HEK293T (cell line): ENCODE measurements at regions not wholly inside any gene's neighbourhood (a gene's known extent, or its start where the extent isn't known, plus 50 kb on each side); places are given as distances from the start of the nearest gene placed in this dataset.

ENCODE experiments used
- ARNT ChIP-seq: fragments of 450-650 bp; IDR thresholded peaks from 2 replicates; pipeline ENCODE4 v1.6.1; 2017; ENCODE audit warnings: mild to moderate bottlenecking
- FOXA1 ChIP-seq: fragments of 450-650 bp; IDR thresholded peaks from 2 replicates; pipeline ENCODE4 v1.6.1; 2016; ENCODE audit warnings: mild to moderate bottlenecking
- L3MBTL2 ChIP-seq: fragments of 450-650 bp; conservative IDR thresholded peaks from 2 replicates; pipeline ENCODE4 v1.6.1; 2016; ENCODE audit warnings: mild to moderate bottlenecking
- SP1 ChIP-seq: fragments of 450-650 bp; IDR thresholded peaks from 2 replicates; pipeline ENCODE4 v1.6.1; 2017

GRCh38 chr10:124286621-124287020, 132.1 kb downstream of the OAT start:
- TF ChIP-seq FOXA1 (no peak), ARNT (no peak), SP1 (no peak), L3MBTL2 (no peak)
